Eye (tissue), 1 donor: ENCODE measurements at regions not wholly inside any gene's neighbourhood (a gene's known extent, or its start where the extent isn't known, plus 50 kb on each side); places are given as distances from the start of the nearest gene placed in this dataset.
"Not testable (repeated sequence)": the region's sequence is repeated elsewhere in the genome, so short reads cannot be mapped to it uniquely, and the experiment has no call there.

Source experiments
- DNase-seq: peaks from one replicate; pipeline ENCODE4 v3.0.0-alpha.2; 2015

DNA sequence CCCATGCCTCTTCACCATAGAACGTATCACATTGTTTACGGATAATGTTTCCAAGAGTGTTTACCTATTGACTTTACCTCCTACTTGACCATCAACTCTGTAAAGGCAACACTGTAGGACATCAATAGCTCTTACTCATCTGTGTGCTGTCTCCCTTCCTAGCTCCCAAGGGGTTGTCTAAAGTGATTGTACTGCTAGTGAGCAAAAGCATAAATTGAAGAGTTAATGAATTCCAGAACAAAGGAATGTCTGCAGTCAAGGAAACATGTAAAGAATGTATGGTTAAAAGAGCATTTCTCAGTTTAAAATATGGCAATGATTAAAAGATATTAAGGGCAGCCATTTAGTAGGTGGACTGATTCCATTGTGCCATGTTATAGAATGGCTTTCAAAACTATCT lies 985.4 kb downstream of the TBC1D32 start:
- no peak for DNase-seq

DNA sequence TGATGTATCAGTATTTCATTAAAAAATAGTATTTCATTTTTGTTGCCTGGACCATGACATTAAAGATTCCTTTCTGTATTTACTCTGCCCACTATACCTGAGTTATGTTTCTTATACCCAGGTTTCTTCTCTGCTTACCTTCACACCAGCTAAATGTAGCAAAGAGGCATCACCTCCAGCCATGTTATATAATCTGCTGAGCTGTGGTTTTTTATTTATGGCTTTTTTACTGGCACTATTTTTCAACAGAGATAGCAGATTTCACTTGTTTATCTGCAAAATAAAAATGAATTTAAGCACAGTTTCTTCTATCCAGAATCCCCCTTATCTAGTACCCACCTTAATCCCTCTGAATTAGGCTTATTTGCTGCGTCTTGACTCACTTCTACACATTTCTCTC lies 979.0 kb upstream of the MAN1A1 start:
- DNase-seq, result no peak

DNA sequence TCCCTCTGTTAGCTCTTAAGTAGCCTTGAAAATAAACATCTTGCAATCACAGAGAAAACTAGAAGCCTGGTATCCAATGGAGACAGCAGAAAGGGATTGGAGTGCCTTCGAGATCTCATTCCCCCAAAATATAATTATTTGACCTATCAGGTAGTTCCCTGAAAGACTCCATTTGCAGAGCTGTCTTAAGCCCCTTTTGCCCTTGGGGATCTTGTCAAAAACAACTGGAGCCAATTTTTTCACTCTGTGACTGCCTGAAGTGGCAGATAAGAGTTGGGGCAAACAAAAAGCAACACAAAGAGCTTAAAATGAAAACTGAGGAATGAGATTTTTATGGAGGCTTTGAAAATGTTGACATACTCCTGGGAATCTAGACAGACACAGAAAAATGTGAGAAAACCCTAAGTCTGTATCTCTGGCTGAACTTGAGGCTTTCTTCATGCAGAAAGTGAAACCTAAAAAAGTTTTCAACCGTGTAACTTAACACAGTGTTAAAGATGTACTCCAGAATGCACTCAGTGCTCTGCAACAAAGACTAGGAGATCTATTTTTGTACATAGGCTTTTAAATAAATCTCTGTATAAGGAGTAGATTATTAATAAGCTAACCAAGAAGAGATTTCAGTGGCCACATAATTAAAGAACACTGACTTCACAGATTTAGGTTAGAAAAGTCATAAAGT lies 971.1 kb upstream of the MAN1A1 start:
- no peak for DNase-seq

DNA sequence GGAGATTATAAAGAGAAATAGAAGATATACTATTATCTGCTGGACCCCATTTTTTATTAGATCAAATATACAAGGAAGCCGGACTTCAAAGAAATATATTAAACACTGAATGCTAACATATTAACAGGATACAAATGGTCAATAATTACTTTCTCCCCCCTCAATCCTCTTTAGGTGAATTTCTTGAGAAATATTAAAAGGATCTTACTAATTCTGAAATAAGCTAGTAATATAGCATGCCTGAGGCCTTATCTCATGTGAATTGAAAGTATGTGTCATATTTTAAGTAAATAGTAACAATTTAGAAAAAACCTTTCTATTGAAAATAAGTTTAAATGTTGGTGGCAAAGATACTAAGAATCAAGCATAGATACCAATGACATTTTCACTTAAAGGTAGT lies 954.7 kb upstream of the MAN1A1 start:
- no peak for DNase-seq

DNA sequence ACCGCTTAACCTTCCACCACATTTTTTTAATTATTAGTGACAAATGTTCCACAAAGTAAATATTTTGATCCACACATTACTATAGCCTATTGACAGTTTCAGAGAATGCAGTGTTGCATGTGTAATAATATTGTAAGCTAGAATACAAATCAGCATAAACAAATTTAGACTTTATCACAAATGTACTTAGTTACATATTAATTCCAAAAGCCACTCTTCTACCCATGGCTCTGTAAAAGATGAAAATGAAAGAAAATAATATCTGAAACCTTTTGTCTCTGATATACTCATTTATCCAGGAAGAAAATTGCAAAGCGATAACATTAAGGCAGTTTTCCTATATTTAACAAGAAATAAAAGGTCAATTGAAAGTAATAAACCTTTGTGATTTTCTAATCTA lies 954.0 kb upstream of the MAN1A1 start:
- DNase-seq, result no peak

GRCh38 chr6:120302041-120302440 lies 952.5 kb upstream of the MAN1A1 start:
- no peak for DNase-seq

DNA sequence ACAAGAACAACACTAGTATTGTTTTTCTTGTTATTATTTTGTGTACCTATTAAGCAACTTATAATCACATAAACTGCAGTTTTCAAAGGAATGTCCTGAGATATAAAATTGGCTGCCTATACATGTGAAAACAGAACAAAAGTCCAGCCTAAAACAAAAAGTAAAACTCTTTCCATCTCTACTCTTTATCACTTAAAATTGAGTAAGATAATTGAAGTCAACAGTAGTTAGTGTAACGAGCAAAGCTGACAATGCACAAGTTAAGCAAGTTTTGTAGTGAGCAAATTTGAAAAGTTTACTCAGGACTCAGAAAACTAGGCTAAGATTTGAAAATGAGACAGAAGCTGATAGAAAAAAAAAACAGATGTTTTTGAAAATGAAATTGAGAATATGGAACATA lies 941.4 kb upstream of the MAN1A1 start:
- DNase-seq, result no peak

GRCh38 chr6:120282005-120282404 lies 932.4 kb upstream of the MAN1A1 start:
- no peak for DNase-seq

- DNase-seq, result no peak
Observed at GRCh38 chr6:120279466-120280167, 930.1 kb upstream of the MAN1A1 start.

DNA sequence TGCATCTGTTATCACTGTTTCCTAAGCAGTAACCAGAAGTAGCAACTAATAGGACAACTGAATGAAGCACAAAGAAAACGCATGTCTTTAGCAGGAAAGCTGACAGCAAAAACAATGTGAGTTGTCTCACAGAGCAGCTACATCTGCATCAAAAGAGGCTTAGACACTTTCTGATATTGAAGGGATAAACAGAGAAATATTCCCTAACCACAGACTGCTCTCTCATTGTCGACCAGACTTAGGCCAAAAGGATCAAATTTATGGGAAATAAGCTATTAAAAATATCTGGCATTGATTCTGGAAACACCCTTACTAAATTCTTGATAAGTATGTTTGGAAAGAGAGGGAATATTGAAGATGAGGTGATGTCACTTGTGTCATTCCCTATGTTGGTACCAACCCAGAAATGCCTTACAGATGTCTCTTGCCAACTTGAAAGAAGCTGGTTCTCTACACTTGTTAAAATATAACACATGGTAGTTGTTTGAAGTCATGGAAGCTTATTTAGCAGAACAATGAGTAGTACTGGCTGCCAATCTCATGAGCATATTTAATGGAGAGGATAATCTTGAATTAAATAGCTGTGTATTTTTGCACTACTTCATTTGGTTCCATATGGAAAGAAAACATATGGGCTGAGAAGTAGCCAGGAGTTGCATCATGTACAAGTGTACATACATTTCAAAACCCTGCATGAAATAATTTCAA lies 929.3 kb upstream of the MAN1A1 start:
- peak; percentile 47 for DNase-seq

- DNase-seq, result no peak
Observed at GRCh38 chr6:120274547-120274946, 925.0 kb upstream of the MAN1A1 start.

- no peak for DNase-seq
Observed at GRCh38 chr6:120273411-120273810, 923.9 kb upstream of the MAN1A1 start.

DNA sequence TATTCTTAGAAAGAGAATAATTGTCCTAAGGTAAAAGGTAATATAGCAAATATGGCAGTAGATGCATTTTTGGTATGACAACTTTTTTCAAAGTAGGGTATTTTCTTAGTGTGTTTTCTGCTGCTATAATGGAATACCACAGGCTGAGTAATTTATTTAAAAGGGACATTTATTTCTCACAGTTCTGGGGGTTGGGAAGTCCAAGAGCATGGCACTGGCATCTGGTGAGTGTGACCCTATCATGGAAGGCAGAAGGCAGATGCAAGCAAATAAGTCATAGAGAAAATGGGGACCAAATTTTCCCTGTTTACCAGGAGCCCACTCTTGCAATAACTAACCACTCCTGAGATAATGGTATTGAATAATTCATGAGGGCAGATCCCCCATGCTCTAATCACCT lies 922.5 kb upstream of the MAN1A1 start:
- no peak for DNase-seq

DNA sequence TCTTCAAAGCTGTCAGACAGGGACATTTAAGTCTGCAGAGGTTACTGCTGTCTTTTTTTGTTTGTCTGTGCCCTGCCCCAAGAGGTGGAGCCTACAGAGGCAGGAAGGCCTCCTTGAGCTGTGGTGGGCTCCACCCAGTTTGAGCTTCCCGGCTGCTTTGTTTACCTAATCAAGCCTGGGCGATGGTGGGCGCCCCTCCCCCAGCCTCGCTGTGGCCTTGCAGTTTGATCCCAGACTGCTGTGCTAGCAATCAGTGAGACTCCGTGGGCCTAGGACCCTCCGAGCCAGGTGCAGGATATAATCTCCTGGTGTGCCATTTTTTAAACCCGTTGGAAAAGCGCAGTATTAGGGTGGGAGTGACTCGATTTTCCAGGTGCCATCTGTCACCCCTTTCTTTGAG lies 918.7 kb upstream of the MAN1A1 start:
- not testable (repeated sequence) for DNase-seq

DNA sequence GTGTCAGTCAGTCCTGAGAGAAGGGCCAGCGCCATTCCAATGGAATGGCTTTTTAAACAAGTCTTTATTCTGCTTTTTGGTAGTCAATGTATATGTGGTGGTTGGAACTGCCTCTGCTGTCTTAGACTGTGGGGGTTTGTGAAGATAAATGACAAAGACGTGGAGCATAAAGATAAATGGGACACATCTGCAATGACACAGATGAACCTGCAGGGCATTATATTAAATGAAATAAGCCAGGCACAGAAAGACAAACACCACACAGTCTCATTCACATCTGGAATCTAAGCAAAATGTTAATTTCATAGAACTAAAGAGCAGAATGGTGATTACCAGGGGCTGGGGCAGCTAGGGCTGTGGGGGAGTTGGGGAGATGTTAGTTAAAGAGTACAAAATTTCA lies 912.8 kb upstream of the MAN1A1 start:
- DNase-seq, result no peak

GRCh38 chr6:120260636-120261035 lies 911.1 kb upstream of the MAN1A1 start:
- DNase-seq, result peak; percentile 32

GRCh38 chr6:120254651-120255050 lies 905.1 kb upstream of the MAN1A1 start:
- DNase-seq, result no peak

- DNase-seq, result peak; percentile 48
Observed at GRCh38 chr6:120248451-120248850, 898.9 kb upstream of the MAN1A1 start.

DNA sequence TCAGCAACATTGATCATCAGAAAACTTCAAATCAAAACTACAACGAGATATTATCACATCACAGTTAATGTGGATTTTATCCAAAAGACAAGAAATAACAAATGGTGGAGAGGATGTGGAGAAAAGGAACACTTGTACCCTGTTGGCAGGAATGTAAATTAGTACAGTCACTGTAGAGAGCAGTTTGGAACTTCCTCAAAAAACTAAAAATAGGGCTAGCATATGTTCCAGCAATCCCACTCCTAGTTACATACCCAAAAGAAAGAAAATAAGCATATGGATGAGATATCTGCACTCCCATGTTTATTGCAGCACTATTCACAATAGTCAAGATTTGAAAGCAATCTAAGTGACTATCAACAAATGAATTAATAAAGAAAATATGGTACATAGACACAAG lies 887.7 kb upstream of the MAN1A1 start:
- DNase-seq, result no peak

- no peak for DNase-seq
Observed at GRCh38 chr6:120230008-120230407, 880.4 kb upstream of the MAN1A1 start.

GRCh38 chr6:120228297-120228696 lies 878.7 kb upstream of the MAN1A1 start:
- DNase-seq, result no peak

DNA sequence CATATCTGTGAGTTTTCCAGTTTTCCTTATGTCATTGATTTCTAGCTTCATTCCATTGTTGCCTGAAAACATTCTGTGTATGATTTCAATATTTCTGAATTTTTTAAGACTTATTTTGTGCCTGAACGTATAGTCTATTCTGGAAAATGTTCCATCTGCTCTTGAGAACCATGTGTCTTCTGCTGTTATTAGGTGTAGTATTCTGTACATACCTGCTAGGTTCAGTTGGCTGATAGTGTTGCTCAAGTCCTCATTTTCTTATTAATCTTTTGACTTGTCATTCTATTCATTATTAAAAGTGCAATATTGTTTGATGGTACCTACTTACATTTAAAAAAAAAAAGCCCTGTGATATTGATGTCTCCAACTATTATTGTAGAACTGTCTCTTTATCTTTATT lies 869.8 kb upstream of the MAN1A1 start:
- DNase-seq, result no peak

DNA sequence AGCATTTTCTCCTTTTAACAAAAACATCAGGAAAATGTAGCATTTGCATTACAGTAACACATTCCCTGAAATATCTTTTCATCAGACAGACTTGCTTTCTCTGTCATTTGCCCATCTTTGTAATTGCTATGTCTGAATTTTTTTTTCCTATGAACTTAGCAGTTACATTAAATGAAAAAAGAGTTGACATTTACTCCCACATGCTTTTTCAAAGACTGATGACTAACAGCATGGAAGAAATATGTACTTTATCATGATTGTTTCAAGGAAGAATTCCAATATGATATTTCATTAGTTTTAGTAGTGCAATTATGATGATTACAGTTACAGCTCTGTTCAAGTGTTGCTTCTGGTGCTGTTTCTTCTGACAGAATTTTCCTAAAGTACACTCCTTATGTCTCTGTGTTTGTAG lies 864.5 kb upstream of the MAN1A1 start:
- DNase-seq, result no peak
